B cell (primary cell): ENCODE measurements at regions not wholly inside any gene's neighbourhood (a gene's known extent, or its start where the extent isn't known, plus 50 kb on each side); places are given as distances from the start of the nearest gene placed in this dataset.
"Not testable (repeated sequence)": the region's sequence is repeated elsewhere in the genome, so short reads cannot be mapped to it uniquely, and the experiment has no call there.

Experiments
- ATAC-seq: fragments of 200-7000 bp; cut with Tn5 transposase; one replicate; pipeline ENCODE4 v1.10.0; 2021; ENCODE audit warnings: low read depth, mild to moderate bottlenecking, moderate number of reproducible peaks, moderate library complexity
- CTCF ChIA-PET: fragments of 350-600 bp; sonication (Branson Sonifier 250); formaldehyde crosslinking; loops from one replicate; lab custom pipeline; 2021; ENCODE audit warnings: antibody characterized with exemption, inconsistent platforms; lab: Charles Lee
- POLR2A ChIA-PET: fragments of 350-600 bp; sonication (Branson Sonifier 250); formaldehyde crosslinking; loops from one replicate; lab custom pipeline; 2021; ENCODE audit warnings: antibody characterized with exemption; lab: Charles Lee
- DNase-seq: peaks from one replicate; pipeline ENCODE4 v3.0.0; 2013
- H2AFZ ChIP-seq: 2 replicates; pipeline ENCODE4 v1.6.1; 2012; ENCODE audit warnings: mild to moderate bottlenecking, low read depth, low read length; ENCODE audit not compliant: insufficient read depth, poor library complexity, severe bottlenecking
- H3K27ac ChIP-seq, 2 donors: 1 replicate in 1 of 2; 2 replicates in 1 of 2; pipeline ENCODE4 v1.5.1; 2012 to 2013; ENCODE audit warnings: low read length in 2 of 2, mild to moderate bottlenecking in 2 of 2, moderate library complexity in 1 of 2
- H3K27me3 ChIP-seq, 4 experiments: fragments of 200-600 bp in 1 of 4; sonication (generic) in 1 of 4; replicated peaks in 1 of 4; 1 replicate in 2 of 4; 2 replicates in 2 of 4; pipeline versions ENCODE4 v1.6.1 to v1.7.0; 2013 to 2016; ENCODE audit warnings: low read length in 3 of 4, mild to moderate bottlenecking in 2 of 4, mixed read lengths in 1 of 4, moderate library complexity in 1 of 4; ENCODE audit not compliant: insufficient read depth in 4 of 4, control insufficient read depth in 3 of 4; ENCODE audit errors: control extremely low read depth in 1 of 4
- H3K36me3 ChIP-seq, 2 experiments: replicated peaks in 1 of 2; 1 replicate in 1 of 2; 2 replicates in 1 of 2; pipeline versions ENCODE4 v1.6.1 to v1.7.1; 2013; ENCODE audit warnings: low read length in 1 of 2; ENCODE audit not compliant: insufficient read depth in 2 of 2, control insufficient read depth in 1 of 2; ENCODE audit errors: control extremely low read depth in 1 of 2, extremely low read depth in 1 of 2
- H3K4me1 ChIP-seq, 2 donors: fragments of 200-600 bp in 1 of 2; sonication (generic) in 1 of 2; 1 replicate in 1 of 2; 2 replicates in 1 of 2; pipeline versions ENCODE4 v1.5.1 to v1.6.1; 2013 to 2017; ENCODE audit warnings: low read length in 2 of 2; ENCODE audit not compliant: control insufficient read depth in 2 of 2, insufficient read depth in 2 of 2
- H3K4me2 ChIP-seq: replicated peaks from 2 replicates; pipeline ENCODE3; 2012; ENCODE audit warnings: mild to moderate bottlenecking, low read depth, low read length; ENCODE audit not compliant: poor library complexity, severe bottlenecking
- H3K4me3 ChIP-seq, 5 experiments: fragments of 200-600 bp in 1 of 5; sonication (generic) in 1 of 5; 1 replicate in 3 of 5; 2 replicates in 2 of 5; pipeline versions ENCODE4 v1.5.1 to v1.7.0; 2011 to 2016; ENCODE audit warnings: low read length in 4 of 5, mild to moderate bottlenecking in 4 of 5, low read depth in 2 of 5, control low read depth in 1 of 5, moderate library complexity in 1 of 5; ENCODE audit not compliant: insufficient read depth in 1 of 5; ENCODE audit errors: control extremely low read depth in 1 of 5, extremely low read depth in 1 of 5
- H3K79me2 ChIP-seq: fragments of 200-600 bp; sonication (generic); one replicate; pipeline ENCODE4 v1.6.0; 2016; ENCODE audit warnings: low read length; ENCODE audit not compliant: control insufficient read depth, insufficient read depth
- H3K9ac ChIP-seq: fragments of 200-600 bp; sonication (generic); 2 replicates; pipeline ENCODE4 v1.6.1; 2017; ENCODE audit warnings: mild to moderate bottlenecking, low read length, moderate library complexity
- H3K9me3 ChIP-seq, 3 donors: one replicate each; pipeline versions ENCODE4 v1.6.1 to v1.7.1; 2013; ENCODE audit warnings: low read length in 2 of 3; ENCODE audit not compliant: control insufficient read depth in 2 of 3, insufficient read depth in 1 of 3; ENCODE audit errors: control extremely low read depth in 1 of 3
- H4K20me1 ChIP-seq: 2 replicates; pipeline ENCODE4 v1.6.0; 2012; ENCODE audit warnings: mild to moderate bottlenecking, low read length; ENCODE audit not compliant: insufficient read depth, control insufficient read depth, poor library complexity, severe bottlenecking
- H3K27ac Mint-ChIP-seq: one replicate; pipeline ENCODE4 v1.8.0; 2021; ENCODE audit warnings: mixed read lengths
- H3K27me3 Mint-ChIP-seq: one replicate; pipeline ENCODE4 v1.8.0; 2021; ENCODE audit warnings: mixed read lengths
- H3K4me1 Mint-ChIP-seq: one replicate; pipeline ENCODE4 v1.8.0; 2021; ENCODE audit warnings: mixed read lengths
- H3K4me3 Mint-ChIP-seq: one replicate; pipeline ENCODE4 v1.8.0; 2021; ENCODE audit warnings: mixed read lengths
- H3K9me3 Mint-ChIP-seq: one replicate; pipeline ENCODE4 v1.8.0; 2022; ENCODE audit warnings: mixed read lengths; ENCODE audit not compliant: insufficient read depth
- WGBS: methylation state at CpG from one replicate; pipeline ENCODE4 v1.1.5; 2013; ENCODE audit warnings: missing lambda C conversion rate; ENCODE audit not compliant: insufficient coverage; 5-methylcytosine and 5-hydroxymethylcytosine counted together
- intact Hi-C: fragments of 100-400 bp; cut with micrococcal nuclease; formaldehyde crosslinking; loops from one replicate; pipeline ENCODE4 v1.10.0; 2022

DNA sequence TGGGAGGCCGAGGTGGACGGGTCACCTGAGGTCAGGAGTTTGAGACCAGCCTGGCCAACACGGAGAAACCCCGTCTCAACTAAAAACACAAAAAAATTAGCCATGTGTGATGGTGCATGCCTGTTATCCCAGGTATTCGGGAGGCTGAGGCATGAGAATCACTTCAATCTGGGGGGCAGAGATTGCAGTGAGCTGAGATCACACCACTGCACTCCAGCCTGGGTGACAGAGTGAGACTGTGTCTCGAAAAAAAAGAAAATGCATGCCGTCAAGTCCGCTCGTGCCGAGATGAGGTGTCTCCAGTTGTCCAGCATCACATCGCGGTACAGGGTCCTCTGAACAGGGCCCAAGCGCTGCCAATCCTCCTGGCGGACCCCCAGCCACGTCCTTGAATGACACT, 71.2 kb upstream of the GOLGA6L6 start:
- H3K4me1 Mint-ChIP-seq, H3K9me3 Mint-ChIP-seq, H3K27me3 ChIP-seq, H3K36me3 ChIP-seq, H3K9me3 ChIP-seq, H3K9ac ChIP-seq, H3K79me2 ChIP-seq, POLR2A ChIA-PET, ATAC-seq, H3K4me1 ChIP-seq, H3K4me3 ChIP-seq, H4K20me1 ChIP-seq, DNase-seq, H3K27me3 Mint-ChIP-seq, CTCF ChIA-PET, H3K4me2 ChIP-seq, H3K4me3 Mint-ChIP-seq, H3K27ac Mint-ChIP-seq, H2AFZ ChIP-seq, intact Hi-C loops, H3K27ac ChIP-seq: not testable (repeated sequence)
- 95% methylated on average over 3 of the region's 15 CpGs for WGBS

DNA sequence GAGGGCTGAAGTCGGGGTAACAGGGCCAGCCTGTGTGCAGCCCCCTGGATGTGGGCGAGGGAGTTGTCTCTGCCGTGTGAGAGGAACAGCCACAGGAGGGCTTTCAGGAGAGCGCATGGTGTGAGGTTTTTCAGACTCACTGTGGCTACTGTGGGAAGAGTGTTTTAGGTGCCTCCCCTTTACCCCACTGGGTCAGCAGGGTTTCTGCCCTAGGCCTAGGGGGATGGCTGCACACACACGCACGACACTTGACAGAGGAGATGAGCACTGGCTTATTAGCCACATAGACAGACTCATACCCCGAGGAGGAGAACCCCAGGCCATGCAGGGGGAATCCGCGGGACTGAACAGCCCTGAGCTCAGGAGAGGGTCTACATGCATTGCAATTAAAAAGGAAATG, 70.8 kb upstream of the GOLGA6L6 start:
- H3K4me3 ChIP-seq, H3K4me1 Mint-ChIP-seq, DNase-seq, H3K9me3 Mint-ChIP-seq, H3K9ac ChIP-seq, H3K9me3 ChIP-seq, H4K20me1 ChIP-seq, H3K4me2 ChIP-seq, H3K4me1 ChIP-seq, intact Hi-C loops, H3K27me3 ChIP-seq, H3K36me3 ChIP-seq, ATAC-seq, H3K27ac Mint-ChIP-seq, H2AFZ ChIP-seq, H3K27me3 Mint-ChIP-seq, H3K27ac ChIP-seq, POLR2A ChIA-PET, CTCF ChIA-PET, H3K79me2 ChIP-seq, H3K4me3 Mint-ChIP-seq: not testable (repeated sequence)
- 80% methylated on average over 5 of the region's 9 CpGs for WGBS

DNA sequence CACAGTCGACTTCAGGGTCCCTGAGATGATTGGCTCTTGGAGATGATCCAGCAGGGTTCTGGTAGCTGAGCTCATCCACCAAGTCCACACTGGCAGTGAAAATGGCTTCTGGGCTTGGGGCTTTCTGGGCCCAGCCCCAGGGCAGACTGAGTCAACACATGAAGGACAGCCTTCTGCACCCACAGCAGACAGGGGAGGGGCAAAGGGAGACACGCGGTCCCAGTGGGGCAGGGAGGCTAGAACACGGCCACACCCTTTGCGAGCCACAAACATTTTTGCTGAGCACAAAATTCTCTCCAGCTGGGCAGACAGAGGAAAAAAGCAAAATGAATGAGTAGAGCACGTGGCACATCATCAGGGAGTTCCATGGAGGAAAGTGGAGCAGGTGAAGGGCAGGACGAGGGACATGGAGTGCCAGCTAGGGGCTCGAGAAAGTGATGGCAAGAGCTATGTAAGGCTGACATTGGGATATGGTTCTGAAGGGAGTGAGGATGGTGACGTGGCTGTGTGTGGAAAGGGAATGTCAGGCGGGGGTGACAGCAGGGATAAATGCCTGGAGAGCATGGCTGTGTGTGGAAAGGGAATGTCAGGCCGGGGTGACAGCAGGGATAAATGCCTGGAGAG, 70.2 kb upstream of the GOLGA6L6 start:
- POLR2A ChIA-PET, H3K27ac ChIP-seq, ATAC-seq, H4K20me1 ChIP-seq, H3K4me2 ChIP-seq, H3K9me3 Mint-ChIP-seq, H2AFZ ChIP-seq, H3K27me3 ChIP-seq, H3K4me1 Mint-ChIP-seq, H3K27me3 Mint-ChIP-seq, H3K9ac ChIP-seq, H3K4me3 ChIP-seq, H3K27ac Mint-ChIP-seq, H3K4me1 ChIP-seq, H3K36me3 ChIP-seq, H3K4me3 Mint-ChIP-seq, H3K9me3 ChIP-seq, H3K79me2 ChIP-seq, intact Hi-C loops, DNase-seq, CTCF ChIA-PET: not testable (repeated sequence)
- WGBS = no CpG with 5 or more reads among the region's 11 CpGs

- H3K9me3 Mint-ChIP-seq, ATAC-seq, H3K27ac Mint-ChIP-seq, H3K27ac ChIP-seq, CTCF ChIA-PET, H3K9ac ChIP-seq, intact Hi-C loops, H4K20me1 ChIP-seq, H3K4me1 ChIP-seq, H3K4me3 ChIP-seq, H2AFZ ChIP-seq, H3K27me3 Mint-ChIP-seq, H3K4me1 Mint-ChIP-seq, DNase-seq, H3K79me2 ChIP-seq, H3K9me3 ChIP-seq, POLR2A ChIA-PET, H3K27me3 ChIP-seq, H3K4me2 ChIP-seq, H3K36me3 ChIP-seq, H3K4me3 Mint-ChIP-seq: not testable (repeated sequence)
- WGBS = 97% methylated on average over 3 of the region's 9 CpGs
Measured at GRCh38 chr15:20608179-20608578, 66.6 kb upstream of the GOLGA6L6 start.
